ENCODE measurements at regions not wholly inside any gene's neighbourhood (a gene's known extent, or its start where the extent isn't known, plus 50 kb on each side); places are given as distances from the start of the nearest gene placed in this dataset.

DNA sequence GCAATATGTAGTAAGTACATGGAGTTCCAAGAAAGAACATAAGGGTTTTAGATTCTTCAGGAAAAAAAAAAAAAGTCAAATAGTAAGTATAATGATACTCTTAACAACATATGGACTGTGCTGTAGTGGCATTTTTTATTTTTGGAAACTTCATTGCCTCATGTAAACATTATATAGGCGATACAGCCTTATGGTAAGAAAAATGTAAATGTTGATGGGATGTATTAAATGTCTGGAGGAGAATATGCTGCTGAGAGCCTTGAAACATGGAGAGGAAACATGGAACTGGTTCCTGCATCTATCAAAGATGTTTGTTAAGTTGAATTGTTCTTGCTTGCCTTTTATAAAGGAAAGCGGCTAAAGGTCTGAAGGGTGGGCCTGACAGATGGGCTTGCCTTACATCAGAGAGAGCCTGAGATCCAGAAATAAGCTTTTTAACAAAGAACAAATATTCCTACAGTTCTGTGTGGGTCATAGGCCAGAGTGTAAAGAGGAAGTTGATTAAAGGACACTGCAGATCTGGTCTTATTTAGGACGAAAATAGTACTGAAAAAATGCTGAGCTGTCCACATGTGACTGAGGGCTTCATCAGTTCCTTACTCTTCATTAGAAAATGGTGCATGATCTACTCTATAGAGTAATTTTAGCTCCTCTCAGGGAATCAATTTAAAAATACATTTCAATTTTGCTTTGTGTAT, 448.1 kb upstream of the DCN start:
- no peak for DNase-seq (ENCODE audit: extremely low read depth, low read depth)
- TF ChIP-seq, protein P1, sequence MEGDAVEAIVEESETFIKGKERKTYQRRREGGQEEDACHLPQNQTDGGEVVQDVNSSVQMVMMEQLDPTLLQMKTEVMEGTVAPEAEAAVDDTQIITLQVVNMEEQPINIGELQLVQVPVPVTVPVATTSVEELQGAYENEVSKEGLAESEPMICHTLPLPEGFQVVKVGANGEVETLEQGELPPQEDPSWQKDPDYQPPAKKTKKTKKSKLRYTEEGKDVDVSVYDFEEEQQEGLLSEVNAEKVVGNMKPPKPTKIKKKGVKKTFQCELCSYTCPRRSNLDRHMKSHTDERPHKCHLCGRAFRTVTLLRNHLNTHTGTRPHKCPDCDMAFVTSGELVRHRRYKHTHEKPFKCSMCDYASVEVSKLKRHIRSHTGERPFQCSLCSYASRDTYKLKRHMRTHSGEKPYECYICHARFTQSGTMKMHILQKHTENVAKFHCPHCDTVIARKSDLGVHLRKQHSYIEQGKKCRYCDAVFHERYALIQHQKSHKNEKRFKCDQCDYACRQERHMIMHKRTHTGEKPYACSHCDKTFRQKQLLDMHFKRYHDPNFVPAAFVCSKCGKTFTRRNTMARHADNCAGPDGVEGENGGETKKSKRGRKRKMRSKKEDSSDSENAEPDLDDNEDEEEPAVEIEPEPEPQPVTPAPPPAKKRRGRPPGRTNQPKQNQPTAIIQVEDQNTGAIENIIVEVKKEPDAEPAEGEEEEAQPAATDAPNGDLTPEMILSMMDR (IDR thresholded peaks at IDR 0.05; ENCODE audit: low read depth, low read length), result no peak

DNA sequence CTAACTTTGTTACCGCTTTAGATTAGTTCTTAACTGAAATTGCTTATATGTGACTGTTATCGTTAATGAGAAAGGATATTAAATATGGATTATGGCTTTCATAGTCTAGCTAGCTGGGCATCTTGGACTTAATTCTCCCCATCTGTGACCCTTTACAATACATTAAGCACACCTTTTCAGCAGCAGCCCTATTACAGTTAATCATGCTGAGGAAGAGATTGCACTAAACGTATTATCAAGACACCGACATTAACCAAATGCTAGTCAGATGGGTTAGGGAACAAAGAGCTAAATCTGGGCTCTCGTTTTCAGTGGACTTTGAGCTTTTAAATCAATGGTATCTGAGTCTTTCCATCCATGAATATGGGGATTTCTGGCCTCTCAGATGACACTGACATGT, 447.5 kb upstream of the DCN start:
- TF ChIP-seq, protein P1 (IDR thresholded peaks at IDR 0.05; ENCODE audit: low read depth, low read length), result no peak
- no peak for DNase-seq (ENCODE audit: extremely low read depth, low read depth)

DNA sequence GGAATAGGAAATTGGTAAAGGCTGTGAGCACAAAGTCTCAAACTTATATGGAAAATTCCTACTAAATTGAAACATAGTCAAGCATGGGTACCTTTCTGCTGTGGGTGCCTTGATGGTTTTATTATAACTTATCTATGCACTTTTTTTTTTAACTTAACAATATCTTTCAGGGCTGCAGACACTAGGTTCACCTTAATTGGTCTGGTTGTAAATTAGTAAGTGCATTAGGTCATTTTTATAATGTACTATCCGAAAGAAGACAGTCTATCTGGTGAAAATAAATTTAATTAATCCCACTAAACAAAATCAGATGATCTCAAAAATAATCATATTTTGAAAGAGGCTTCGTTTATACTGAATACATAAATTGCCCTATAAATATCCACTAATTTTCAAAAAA, 446.8 kb upstream of the DCN start:
- TF ChIP-seq, protein P1 (IDR thresholded peaks at IDR 0.05; ENCODE audit: low read depth, low read length), result no peak
- no peak for DNase-seq (ENCODE audit: extremely low read depth, low read depth)

DNA sequence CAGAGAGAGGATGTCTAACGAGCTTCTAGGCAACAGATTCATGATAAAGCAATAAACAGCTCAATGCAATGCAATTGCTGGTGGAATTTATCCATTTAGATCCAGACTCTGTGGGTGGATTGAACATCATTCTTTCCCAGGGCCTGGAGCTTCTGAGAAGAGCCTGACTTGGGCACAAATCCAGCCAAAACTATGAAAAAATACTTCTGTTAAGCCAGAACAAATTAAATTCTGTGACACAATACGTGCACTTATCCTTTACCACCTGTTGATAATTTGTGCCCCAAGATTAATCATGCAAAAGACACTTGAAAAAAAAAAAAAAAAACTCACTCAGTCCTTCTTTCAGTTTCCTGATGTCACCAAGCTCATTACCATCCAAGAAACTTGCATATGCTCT, 446.0 kb upstream of the DCN start:
- no peak for DNase-seq (ENCODE audit: extremely low read depth, low read depth)
- TF ChIP-seq, protein P1 (IDR thresholded peaks at IDR 0.05; ENCODE audit: low read depth, low read length), result no peak

DNA sequence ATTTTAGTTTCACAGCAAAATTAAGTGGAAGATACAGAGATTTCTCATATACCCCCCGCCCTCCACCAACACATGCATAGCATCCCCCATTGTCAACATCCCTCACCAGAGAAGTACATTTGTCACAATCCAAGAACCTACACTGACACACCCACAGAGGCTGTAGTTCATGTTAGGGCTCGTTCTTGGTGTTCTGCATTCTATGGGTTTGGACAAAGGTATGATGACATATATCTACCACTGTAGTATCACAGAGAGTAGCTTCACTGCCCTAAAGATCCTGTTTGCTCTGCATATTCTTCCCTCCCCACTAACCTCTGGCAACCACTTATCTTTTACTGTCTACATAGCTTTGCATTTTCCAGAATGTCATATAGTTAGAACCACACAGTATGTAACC, 444.6 kb upstream of the DCN start:
- no peak for DNase-seq (ENCODE audit: extremely low read depth, low read depth)
- TF ChIP-seq, protein P1 (IDR thresholded peaks at IDR 0.05; ENCODE audit: low read depth, low read length), result no peak

DNA sequence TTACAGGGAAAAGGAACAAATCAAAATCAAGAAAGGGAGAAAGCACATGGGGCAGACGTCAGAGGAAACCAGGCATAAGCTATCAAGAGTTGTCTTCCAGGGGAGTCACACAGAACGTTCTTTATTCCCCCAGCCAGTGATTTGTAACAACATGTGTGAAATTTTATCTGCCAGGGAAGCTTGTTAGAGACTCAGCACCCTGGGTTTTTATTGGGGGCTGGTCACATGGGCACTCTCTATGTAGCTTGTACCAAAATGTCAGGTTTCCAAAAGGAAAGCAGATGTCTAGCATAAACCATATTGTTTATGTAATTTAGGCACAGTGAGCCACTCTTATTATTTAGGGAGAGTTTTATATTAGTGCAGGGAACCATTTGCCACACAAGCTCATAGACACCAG, 440.4 kb upstream of the DCN start:
- no peak for DNase-seq (ENCODE audit: extremely low read depth, low read depth)
- TF ChIP-seq, protein P1 (IDR thresholded peaks at IDR 0.05; ENCODE audit: low read depth, low read length), result no peak

GRCh38 chr12:91622037-91622436, 439.4 kb upstream of the DCN start:
- DNase-seq (ENCODE audit: extremely low read depth, low read depth), result no peak
- TF ChIP-seq, protein P1 (IDR thresholded peaks at IDR 0.05; ENCODE audit: low read depth, low read length), result no peak
